NCI-H748 (cell line): ENCODE measurements at regions not wholly inside any gene's neighbourhood (a gene's known extent, or its start where the extent isn't known, plus 50 kb on each side); places are given as distances from the start of the nearest gene placed in this dataset.
"Not testable (repeated sequence)": the region's sequence is repeated elsewhere in the genome, so short reads cannot be mapped to it uniquely, and the experiment has no call there.

Source experiments
- DNase-seq: peaks from one replicate; lab custom pipeline; 2025; ENCODE audit not compliant: unreplicated experiment; lab: John Stamatoyannopoulos, UW

DNA sequence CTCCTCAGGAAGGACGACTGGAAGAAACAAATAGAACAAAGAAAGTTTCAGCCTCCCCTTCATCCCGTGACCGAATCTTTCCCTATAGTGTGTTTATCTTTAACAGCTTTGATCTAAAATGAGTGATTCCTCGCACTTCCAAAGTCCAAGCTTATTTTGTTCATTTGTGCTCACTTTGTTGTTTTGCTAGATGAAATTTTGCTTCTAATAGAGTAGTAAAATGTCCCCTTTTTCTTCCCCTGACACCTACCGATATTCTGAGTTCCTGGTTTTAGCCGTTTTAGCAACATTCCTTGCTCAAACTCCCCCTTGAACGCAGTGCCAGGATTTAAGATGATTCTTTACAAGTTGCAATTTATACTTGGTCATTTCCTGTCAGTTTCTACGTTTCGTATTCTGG lies 204.2 kb downstream of the FGF9 start:
- DNase-seq, result no peak

DNA sequence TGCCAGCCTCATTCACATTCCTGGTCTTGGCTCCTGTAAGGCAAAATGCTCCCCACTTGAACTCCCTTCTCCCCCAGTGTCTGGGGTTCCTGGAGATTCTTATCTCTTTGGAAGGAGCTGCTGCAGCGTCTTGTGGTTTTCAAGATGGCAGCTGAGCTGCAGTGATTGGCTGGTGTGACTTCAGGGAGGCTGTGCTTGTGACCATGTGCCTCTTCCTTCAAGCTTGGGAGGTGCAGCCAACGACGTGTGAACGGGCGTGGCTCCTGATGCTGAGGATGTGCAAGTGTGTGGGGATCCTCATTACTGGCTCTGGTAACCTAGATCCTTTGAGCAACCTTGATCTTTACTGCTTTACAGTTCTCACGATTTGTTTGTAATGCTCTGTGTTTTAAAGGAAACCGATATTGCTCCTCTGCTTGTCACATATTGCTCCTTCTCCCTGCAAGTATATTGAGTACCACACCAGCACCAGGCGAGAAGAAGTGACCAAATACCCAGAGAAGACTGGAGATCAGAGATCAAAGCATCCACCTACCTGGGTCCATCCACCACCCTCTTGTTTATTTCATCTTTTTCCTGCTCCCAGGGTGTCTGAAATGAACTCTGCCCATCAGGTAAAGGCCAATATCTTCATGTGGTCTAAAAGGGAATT lies 208.5 kb downstream of the FGF9 start:
- DNase-seq, result no peak

DNA sequence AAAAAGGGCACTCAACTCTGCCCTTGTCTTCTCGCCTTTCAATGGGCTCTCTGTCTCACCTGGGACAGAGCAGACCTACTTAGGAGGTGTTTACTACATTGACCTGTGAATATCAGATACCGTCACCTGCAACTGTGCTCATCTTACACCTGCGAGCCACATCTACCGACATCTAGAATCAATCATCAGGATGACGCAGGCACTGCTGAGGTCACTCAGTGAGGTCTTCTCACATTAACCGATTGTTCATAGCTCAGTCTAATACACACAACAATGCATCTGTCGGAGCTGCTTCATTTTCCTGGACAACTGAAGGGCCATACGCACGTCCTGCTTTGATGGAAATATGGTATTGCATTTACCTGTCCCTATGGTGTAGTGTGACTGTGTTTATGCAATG lies 211.9 kb downstream of the FGF9 start:
- no peak for DNase-seq

DNA sequence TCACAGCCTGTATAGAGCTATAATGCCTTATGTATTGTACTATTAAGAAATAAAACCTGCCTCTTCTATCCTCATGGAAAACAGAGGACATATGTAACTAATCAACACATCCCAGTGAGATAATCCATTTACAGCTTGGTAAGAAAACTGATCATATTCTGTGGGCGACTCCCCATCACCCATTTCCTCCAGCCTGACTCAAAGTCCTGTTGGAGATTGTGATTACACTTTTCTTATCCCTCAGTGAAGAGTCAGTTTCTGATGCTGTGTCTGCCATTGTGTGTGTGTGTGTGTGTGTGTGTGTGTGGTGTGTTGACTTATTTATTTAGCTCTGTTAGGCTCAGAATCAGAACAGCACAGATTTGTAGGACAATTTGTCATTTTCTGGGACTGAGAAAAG lies 212.8 kb downstream of the FGF9 start:
- DNase-seq, result peak; percentile 62

DNA sequence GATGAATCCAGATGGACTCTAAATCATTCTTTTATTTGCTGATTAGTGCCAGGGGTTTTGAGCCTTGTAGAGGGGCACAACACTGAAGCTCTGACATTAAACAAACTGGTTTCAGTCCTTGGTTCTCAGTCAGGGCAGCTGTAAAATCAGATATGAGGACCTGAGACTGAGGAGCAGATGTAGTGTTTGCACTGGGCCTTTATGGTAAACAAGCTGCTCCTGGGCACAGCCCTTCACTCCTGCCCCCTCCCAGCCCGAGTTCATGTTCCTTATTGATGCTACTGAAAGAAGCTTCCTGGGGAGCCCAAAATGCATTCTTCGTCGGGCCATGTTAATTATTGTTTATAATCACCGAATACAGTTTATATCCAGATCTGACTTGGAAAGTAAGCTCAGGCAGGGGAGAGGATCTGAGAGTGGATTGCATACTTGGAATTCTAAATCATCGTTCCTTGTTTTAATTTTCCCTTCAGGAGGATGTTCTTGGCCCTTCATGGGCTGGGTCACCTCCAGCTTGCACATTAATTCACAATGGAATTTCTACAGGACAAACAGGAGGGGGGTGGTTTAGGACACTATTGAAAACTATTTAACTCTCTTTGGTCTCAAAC lies 213.5 kb downstream of the FGF9 start:
- peak; percentile 91 for DNase-seq

DNA sequence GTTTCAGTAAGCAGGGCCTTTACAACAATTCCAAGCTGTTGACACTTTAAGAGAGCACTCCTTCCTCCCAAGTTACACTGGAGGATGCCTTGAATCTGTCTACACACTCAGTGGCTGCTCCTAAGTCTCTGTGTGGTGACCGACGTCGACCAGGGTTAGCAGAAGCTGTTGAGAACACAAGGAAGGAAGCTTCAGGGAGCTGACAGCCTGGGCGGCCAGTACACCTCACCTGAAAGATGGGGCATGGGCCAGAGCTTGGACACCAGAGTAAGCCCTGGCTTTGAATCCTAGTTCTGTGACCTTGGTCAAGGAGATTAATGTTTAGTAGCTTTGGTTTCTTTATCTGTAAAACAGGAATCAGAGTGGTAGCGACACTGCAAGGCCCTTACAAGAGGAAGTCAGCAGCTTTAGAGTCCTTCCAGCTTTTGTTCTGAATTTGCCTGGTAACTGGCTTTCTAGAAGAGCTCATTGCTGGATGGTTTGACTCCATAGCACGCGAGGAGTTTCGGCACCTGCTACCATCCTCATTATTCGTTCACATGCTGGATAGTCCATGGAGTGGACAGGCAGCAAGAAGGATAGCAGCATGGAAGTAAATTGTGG lies 214.2 kb downstream of the FGF9 start:
- no peak for DNase-seq

DNA sequence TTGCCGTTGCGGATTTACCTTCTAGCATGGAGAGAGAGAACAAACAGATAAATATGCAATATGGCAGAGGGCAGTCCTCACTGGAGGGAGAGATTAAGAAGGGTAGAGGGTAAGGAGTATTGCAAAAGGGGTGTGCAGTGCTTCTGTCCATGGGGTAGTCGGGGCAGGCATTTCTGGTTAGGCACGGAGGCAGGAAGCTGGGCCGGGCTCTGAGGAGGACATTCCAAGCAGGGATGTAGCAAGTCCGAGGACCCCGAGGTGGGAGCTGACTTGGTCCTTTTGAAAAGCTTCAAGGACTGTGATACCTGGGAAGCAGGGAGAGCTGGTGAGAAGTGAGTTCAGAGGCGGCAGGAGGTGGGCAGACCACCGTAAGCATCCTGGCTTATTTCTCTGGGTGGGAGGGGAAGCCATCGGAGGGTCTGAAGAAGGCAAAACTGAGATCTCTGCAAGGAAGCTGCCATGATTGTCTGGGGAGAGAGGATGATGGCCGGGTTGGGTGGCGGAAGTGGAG lies 214.9 kb downstream of the FGF9 start:
- no peak for DNase-seq

DNA sequence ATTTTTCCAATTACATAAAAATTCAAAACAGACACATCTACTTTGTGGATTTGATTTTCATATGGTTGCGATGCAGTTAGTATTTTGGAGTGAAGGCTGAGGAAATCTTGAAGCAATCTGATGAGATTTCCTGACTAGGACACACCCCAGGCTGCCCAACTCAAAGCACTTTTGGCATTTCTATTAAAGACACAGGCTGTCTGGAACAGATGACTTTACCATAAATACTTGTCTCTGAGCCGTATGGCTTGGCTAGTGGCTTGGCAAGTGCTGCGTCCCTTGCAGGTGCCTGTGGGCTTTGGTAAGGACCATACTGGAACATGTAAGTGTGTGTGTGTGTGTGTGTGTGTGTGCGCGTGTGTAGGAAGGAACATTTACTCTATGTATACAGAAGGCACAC lies 218.8 kb downstream of the FGF9 start:
- DNase-seq, result no peak

DNA sequence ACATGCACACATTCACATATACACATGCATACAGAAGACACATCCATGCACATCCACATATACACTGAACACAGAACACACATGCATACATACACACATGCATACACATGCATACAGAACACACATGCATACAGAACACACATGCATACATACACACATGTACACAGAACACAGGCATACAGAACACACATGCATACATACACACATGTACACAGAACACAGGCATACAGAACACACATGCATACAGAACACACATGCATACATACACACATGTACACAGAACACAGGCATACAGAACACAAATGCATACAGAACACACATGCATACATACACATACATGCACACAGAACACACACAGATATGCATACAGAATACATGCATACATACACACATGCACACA lies 219.3 kb downstream of the FGF9 start:
- DNase-seq, result not testable (repeated sequence)

DNA sequence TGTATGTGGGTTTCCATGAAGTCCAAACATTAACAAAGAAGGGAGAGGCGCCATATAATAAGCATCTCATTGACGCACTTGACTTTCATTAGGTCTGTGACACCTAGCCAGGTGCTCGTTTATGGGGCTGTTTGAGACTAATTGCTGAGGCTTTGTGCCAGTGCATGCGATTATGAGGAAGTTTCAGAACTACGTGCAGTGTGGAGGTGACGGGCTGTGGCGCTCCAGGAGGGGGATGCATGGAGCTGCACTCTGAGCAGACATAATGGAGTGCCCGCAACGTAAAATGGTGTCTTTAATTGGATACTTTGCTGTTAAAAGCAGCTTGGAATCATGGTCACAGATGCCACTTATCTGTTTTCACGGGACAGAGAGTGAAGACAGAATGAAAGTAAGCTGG lies 223.2 kb downstream of the FGF9 start:
- peak; percentile 100 for DNase-seq

DNA sequence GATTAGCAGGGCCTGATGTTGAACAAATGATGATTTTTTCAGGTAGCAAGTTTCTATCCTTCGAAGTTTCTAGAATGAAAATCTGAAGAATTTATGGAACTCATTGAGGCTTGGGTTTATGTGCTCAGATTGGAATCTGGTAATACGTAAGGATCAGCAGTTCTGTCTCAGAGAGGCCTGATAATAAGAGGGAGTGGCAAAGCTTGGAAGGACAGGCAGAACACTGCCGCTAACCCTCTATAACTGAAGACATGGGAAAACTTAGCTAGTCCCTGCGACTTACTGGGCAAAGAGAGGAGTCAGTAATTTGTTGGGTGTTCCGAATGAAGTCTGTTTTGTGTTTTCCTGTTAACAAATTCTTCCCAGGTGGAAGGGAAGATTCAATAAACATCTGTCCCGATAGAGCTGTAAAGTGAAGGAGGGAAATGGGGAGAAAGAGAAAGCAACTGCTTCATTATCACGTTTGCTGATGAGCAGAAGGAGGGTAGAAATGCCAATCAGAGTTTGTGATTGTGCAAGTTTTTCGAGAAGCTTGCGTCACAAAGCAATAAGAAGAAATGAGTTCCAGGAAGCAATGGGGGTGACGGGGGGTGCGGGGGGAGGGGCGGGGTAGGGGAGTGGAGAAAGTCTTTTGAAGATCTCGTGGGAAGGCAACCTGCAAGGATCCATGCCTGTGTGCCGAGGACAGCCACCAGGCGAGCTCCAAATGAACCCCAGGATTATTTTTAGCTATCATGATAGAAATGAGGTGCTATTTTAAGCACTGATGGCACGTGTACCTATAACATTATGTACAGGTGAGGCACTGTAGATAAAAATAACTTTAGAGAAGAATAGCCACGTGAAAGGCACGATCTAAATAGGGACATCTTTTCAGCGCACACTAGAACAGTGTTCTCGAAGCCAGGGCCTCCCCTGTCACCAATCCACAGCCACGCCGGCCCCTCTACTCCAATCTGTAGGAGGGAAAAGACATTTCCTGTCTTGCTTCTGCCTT lies 224.1 kb downstream of the FGF9 start:
- peak; percentile 56 for DNase-seq

DNA sequence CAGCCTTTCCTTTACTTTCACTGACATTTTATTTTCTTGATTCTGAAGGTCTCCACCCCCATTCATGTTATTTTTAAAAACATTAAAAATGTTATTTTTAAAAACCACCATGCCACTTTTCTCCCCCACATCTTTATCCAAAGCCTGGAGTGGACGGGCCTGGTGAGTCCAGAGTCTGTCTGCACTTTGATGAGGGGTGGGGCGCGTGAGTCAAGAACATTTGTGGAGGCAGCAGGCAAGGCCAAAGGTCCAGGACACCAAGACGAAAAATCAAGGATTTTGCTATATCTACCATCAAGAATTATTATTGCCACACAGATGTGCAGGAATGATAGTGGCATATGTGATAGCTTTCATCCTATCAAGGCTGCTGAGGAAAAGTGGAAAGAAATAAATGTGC lies 224.9 kb downstream of the FGF9 start:
- no peak for DNase-seq

DNA sequence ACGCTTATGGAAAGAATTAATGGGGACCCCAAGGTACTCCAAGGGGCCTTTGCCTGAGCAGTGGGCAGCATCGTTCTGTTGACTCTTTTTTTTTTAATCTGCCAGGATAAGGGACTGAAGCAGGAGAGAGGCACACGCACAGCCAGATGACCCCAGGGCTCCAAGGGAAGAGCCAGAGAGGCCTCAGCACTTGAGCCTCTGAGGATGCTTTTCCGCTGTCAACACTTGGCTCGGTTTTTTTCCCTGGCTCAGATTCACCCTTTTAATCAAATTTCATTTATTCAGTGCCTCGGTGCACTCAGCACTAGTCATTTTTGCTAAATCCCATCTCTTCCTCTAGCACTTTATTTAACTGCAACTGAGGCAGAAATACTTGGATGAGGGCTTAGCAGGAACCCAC lies 226.3 kb downstream of the FGF9 start:
- no peak for DNase-seq

DNA sequence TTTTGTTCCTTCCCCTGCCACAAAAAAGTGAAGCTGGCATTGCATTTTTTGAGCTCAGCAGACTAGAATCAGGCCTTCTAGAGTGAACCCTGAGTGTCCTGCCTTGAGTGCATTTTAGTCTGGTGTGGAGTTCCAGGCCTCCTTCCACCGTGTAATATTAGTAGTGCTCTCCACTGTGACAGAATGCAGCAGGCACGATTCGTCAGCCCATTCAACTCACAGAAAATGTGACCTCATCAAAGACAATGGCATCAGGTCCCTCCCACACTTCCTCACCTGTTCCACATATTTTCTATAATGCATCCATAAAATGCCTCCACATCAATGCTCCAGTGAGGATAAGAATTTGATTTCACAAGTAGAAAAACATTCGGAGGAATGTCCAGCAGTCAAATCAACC lies 227.6 kb downstream of the FGF9 start:
- no peak for DNase-seq

DNA sequence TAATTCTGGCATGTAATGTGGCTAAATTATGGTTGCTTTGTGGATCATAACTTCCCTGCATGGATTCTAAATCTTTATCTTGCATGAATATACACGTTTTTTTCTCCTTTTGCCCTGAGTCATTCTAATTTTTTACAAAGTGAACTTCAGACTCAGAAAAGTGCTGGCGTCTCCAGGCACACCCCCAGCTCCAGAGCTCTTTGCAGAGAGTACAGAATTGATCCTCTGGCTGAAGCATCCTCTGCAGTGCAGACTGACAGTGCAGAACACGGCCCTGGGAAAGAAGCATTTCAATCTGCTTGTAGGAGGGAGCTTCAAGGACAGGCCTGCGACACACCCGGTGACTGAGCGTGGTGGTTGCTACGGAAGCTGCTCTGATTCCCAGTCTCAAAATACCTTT lies 228.1 kb downstream of the FGF9 start:
- peak; percentile 38 for DNase-seq

DNA sequence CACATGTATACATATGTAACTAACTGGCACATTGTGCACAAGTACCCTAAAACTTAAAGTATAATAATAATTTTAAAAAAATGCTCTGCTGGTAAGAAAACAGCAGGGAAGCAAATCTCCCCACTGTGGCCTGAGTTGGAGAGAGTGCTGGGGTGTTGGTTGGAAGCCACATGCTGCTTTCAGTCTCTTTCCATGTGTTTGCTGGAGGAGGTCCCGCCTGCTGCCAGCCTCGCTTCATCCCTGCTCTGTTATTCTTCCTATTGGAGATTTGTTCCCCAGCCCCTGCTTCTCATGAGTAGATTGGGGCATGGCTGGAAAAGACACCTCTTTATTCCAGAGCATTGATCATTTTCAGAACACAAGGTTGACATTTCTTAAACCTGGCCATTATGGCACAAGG lies 230.5 kb downstream of the FGF9 start:
- DNase-seq, result no peak

DNA sequence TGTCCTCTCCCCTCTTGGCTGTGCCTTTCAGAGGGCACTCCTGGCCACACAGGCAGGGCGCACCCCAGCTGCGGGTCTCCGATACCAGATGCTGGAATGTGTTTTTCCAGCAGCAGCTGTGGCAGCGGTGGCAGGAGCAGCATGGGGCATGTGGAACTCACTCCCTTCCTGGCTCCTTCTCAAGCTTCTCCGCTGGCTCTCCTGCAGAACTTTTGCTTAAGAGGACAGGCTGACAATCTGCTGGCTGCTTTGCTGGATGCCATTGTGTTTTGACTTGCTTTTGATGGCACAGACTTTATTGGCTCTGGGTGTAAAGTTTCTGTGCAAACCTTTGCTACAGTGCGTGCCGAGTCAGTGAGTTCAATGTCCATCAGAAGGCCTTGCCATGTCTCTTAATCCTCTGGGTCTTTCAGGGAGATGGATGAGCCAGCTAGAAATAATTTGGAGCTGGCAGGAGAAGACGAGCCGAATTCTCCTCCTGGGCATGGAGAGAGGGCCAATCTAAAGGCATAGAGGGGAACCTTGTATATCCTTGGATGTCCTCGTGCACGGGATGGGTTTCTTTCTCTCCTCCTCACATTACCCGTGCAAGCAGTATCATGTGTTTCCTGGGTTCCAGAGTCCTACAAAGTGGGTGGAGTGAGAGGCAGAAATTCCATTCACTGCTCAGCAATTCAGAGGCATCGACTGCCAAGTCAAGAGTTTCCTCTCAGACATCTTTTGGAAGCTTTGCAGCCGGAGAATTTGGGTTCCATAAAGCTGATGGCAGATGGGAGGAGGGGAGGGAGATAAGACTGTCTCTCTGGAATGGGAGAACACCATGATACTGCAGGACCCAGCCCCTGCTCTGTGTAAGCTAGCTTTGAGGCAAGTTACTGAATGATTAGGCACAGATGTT lies 231.2 kb downstream of the FGF9 start:
- no peak for DNase-seq

DNA sequence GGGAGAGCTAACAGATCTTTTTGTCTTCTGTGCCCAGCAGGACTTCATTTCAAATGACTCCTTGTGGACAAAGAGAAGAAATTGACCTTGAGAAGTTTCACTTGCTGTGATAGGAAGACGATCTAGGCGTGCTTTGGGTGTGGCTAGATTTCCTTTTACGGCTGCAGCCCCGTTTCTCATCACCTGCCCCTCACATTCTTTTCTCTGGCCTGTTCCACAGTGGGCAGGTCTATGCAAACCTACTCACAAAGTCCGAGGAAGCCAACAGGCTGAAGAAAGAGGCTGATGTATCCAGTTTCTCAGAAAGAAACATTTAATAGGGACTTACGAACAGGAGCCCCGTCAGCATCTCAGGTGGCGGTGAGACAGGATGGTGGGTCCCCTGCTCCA lies 231.8 kb downstream of the FGF9 start:
- no peak for DNase-seq

DNA sequence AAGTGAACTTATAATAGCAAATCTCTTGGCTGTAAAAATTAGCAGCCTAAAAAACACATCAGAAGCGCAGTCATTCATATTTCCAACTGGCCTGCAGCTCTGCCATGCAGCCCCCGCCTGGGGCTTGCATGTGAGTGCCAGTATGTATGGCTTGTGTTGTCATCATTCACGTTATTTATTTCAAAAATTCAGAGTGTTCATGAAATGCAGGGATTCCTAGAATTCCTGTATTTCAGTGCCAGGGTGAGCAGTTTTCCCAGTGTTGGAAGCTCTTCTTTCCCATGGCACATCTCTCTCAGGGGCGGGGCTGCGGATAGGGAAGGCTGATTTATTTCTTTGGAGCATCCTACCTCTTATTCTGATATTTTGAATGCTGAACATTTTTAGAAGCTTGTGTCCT lies 234.6 kb downstream of the FGF9 start:
- no peak for DNase-seq

DNA sequence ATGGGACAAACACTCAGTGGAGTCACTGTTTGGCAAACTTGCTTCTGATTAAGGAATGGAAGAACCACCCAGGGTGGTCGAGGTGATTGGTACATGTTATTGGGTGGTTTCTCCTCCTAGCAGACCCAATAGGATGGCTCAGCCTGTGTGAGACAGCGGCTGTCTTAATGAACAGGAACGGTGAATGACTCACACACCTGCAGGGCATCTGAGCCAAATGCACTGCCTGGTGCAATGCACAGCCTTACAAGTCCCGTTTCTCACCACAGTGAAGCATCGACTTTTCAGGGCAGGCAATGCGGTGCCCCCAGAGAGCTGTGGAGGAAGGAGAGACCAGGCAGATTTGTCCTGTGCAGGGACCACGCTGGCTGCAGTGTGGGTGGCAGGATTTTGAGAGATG lies 238.5 kb downstream of the FGF9 start:
- DNase-seq, result no peak
